Heart left ventricle (tissue), 16 donors: ENCODE measurements at regions not wholly inside any gene's neighbourhood (a gene's known extent, or its start where the extent isn't known, plus 50 kb on each side); places are given as distances from the start of the nearest gene placed in this dataset.

Source experiments
- ATAC-seq, 4 donors: fragments of 200-7000 bp; cut with Tn5 transposase; one replicate each; pipeline ENCODE4 v1.9.1; 2020 to 2022; ENCODE audit warnings: moderate library complexity in 4 of 4, mild to moderate bottlenecking in 3 of 4, moderate number of reproducible peaks in 1 of 4
- DNase-seq, 5 donors: peaks; one replicate each; pipeline ENCODE4 v3.0.0-alpha.2; 2020
- H3K27ac ChIP-seq, 12 donors: fragments of 200-600 bp; sonication (generic) in 4 of 12; one replicate each; pipeline versions ENCODE4 v1.5.0 to v1.8.0; 2016 to 2022; ENCODE audit warnings: mild to moderate bottlenecking in 2 of 12
- H3K27me3 ChIP-seq, 9 donors: fragments of 200-600 bp; sonication (generic) in 2 of 9; one replicate each; pipeline versions ENCODE4 v1.5.1 to v1.8.0; 2016 to 2022; ENCODE audit warnings: mild to moderate bottlenecking in 3 of 9
- H3K36me3 ChIP-seq, 9 donors: fragments of 200-600 bp; sonication (generic) in 2 of 9; one replicate each; pipeline versions ENCODE4 v1.5.0 to v1.8.0; 2018 to 2022; ENCODE audit warnings: mild to moderate bottlenecking in 2 of 9
- H3K4me1 ChIP-seq, 12 donors: fragments of 200-600 bp; sonication (generic) in 4 of 12; one replicate each; pipeline versions ENCODE4 v1.5.0 to v1.8.0; 2016 to 2022; ENCODE audit warnings: mild to moderate bottlenecking in 3 of 12
- H3K4me3 ChIP-seq, 12 donors: fragments of 200-600 bp; sonication (generic) in 4 of 12; one replicate each; pipeline versions ENCODE4 v1.5.0 to v1.8.0; 2017 to 2022; ENCODE audit warnings: mild to moderate bottlenecking in 9 of 12, moderate library complexity in 4 of 12
- H3K9me3 ChIP-seq, 12 donors: fragments of 200-600 bp; sonication (generic) in 4 of 12; one replicate each; pipeline versions ENCODE4 v1.5.0 to v1.8.0; 2016 to 2022; ENCODE audit warnings: mild to moderate bottlenecking in 1 of 12
- POLR2A ChIP-seq, 2 donors: fragments of 450-650 bp; IDR thresholded peaks; one replicate each; pipeline ENCODE4 v1.6.1; 2017; ENCODE audit warnings: antibody characterized with exemption in 2 of 2, mild to moderate bottlenecking in 2 of 2, moderate library complexity in 2 of 2
- WGBS, 4 donors: extraction: QIAGEN DNeasy Blood & Tissue Kit in 2 of 4; methylation state at CpG; one replicate each; pipeline versions ENCODE4 v1.1.5 to v1.1.7; 2013 to 2018; 5-methylcytosine and 5-hydroxymethylcytosine counted together
- intact Hi-C, 10 donors: fragments of 100-400 bp; cut with DNase I; formaldehyde crosslinking; loops; one replicate each; pipeline versions ENCODE4 v1.11.1 to v1.14.2; 2022
- TF ChIP-seq, protein P1 (sequence below), 12 donors: fragments of 200-600 bp; sonication (generic) in 4 of 12; IDR thresholded peaks; one replicate each; pipeline versions ENCODE4 v1.5.0 to v1.8.0; 2018 to 2022; ENCODE audit warnings: antibody characterized with exemption in 12 of 12, mild to moderate bottlenecking in 5 of 12
- donor health status: ischemic (EF 13 %, LVEDD 7.1; RV severe dilation, severe dysfunction).
- donor health status: healthy with polysubstance abuse.
- donor health status: DM: no; HTN: yes; CAD: no.
- donor health status: DM: no; HTN: no; CAD: no.
- donor health status: ischemic (EF 25% LVEDD 6.9; RV normal size, moderate dysfunction).
- donor health status: ischemic (EF 25% LVEDD 5.7; RV mildly dilated, moderate dysfunction).
- donor health status: healthy.
- donor health status: DM: yes; HTN: yes; CAD: no.
- donor health status: ischemic (EF 35%, LVEDD 5.7; RV mildly dilated, moderate dysfunction).
- donor health status: nonischemic (EF 11% LVEDD 7.7; RV severe dilation, severe dysfunction).
- donor health status: DM: yes; HTN: yes; CAD: no.
- donor health status: PGD.
- donor health status: ischemic (EF 29% LVEDD 5.4; RV normal size, mild dysfunction).
- donor health status: nonischemic (EF 23%, LVEDD 6.1; RV moderate dilation, normal function).

DNA sequence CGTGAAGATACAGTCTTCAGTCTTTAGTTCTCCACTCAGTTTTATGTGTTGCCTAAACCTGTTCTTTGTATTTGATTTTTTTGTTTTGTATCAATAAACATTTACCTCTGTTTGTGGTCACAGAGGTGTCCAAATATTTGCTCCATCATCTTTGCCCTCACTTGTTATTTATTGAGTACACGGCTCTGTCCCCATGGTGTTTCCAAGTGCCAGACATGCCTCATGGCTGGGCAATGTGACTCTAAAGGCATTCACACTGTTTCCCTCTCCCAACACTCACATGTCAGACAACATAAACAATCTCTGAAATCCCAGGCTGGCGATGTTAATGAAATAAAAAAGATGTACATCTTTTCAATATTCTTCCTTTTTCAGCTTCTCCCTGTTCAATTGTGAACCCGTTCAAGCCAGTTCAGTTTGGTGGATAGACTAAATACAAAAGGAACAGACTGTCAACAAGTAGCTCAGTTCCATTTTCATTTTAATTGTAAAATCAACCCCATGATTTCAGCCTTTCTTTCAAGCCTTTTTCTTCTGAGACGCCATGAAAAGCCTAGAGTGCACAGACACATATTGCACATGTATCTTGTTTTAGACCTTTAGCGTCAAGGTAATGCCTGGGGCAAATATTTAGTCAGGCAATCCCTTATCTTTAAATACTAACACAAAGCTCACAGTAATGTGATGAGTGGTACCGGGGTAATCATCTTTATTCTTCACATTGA lies 680.7 kb downstream of the GALC start:
- no peaks in the 10 kb centered on the region for H3K9me3 ChIP-seq
- intact Hi-C loops, result no loop called here
- no peak overlapping the region for H3K4me3 ChIP-seq
- H3K36me3 ChIP-seq, result no peaks in the 10 kb centered on the region
- ATAC-seq, result no peak
- no peak for TF ChIP-seq POLR2A (IDR thresholded peaks at IDR 0.05)
- TF ChIP-seq, protein P1, sequence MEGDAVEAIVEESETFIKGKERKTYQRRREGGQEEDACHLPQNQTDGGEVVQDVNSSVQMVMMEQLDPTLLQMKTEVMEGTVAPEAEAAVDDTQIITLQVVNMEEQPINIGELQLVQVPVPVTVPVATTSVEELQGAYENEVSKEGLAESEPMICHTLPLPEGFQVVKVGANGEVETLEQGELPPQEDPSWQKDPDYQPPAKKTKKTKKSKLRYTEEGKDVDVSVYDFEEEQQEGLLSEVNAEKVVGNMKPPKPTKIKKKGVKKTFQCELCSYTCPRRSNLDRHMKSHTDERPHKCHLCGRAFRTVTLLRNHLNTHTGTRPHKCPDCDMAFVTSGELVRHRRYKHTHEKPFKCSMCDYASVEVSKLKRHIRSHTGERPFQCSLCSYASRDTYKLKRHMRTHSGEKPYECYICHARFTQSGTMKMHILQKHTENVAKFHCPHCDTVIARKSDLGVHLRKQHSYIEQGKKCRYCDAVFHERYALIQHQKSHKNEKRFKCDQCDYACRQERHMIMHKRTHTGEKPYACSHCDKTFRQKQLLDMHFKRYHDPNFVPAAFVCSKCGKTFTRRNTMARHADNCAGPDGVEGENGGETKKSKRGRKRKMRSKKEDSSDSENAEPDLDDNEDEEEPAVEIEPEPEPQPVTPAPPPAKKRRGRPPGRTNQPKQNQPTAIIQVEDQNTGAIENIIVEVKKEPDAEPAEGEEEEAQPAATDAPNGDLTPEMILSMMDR (IDR thresholded peaks at IDR 0.05), result no peak
- H3K4me1 ChIP-seq, result no peaks in the 10 kb centered on the region
- no peak for DNase-seq
- H3K27ac ChIP-seq, result no peak overlapping the region
- WGBS, 4 donors, result 72 to 77% (median 73%) methylated on average over 7 of the region's 7 CpGs
- no peaks in the 10 kb centered on the region for H3K27me3 ChIP-seq

DNA sequence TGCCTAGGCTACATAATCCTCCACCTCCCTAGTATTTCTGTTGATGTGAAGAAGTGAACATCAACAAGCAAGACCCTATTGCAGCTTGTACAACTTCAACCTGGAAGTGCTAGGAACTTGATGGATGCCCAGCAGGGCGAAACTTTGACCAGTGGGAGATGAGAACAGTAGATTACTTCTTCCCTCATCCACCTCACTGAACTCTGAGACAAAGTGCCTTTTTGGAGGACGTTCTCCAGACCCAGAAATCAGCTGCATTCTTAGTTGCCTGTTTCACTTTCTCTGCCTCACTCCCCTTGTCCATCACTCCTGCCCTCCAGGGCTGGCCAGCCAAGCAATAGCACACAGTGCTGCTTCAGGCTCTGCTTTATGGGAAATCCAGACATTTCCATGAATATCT lies 683.4 kb downstream of the GALC start:
- H3K4me1 ChIP-seq, result no peaks in the 10 kb centered on the region
- no peak overlapping the region for H3K4me3 ChIP-seq
- no peaks in the 10 kb centered on the region for H3K36me3 ChIP-seq
- intact Hi-C loops, result no loop called here
- WGBS, 4 donors, result 44 to 49% (median 46%) methylated on average over 2 of the region's 2 CpGs
- H3K27ac ChIP-seq, result no peak overlapping the region
- no peaks in the 10 kb centered on the region for H3K27me3 ChIP-seq
- no peak for TF ChIP-seq POLR2A (IDR thresholded peaks at IDR 0.05)
- TF ChIP-seq, protein P1 (IDR thresholded peaks at IDR 0.05), result no peak
- no peak for DNase-seq
- H3K9me3 ChIP-seq, result no peaks in the 10 kb centered on the region
- no peak for ATAC-seq

DNA sequence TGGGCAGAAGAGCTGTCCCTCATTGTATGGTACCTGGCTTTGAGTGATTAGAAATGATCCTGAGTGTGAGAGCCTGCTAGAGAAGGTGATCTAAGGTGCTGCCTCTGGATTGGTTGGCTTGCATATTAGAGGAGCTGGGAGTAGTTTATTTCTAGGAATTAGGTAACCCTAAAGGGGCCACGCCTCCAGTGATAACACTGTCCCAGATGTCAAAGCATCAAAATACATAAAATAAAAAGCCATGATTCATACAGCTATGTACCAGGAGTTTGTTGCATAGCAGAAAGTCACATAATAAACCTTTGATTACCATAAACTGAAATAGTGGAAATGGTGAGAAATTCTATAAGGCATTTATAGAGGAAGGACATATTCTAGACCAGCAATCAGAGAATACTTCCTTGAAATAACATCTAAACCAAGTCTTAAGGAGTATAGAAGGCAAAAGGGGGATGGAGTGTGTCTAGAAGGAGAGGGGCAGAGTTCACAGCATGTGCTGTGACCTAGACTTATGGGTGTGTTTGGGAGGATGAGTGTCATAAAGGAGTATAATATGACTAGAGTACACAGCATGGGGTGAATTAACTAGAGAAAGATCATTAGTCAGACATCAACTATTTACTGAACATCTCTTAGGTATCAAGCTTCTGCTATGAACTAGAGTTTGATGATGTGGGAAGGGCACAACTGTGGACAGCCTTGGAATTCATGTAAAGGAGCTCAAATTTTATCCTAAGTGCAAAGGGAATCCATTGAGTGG lies 686.4 kb downstream of the GALC start:
- 64 to 83% (median 76%) methylated on average over 1 of the region's 1 CpG for WGBS, 4 donors
- ATAC-seq, result no peak

GRCh38 chr14:87305345-87305744 lies 687.6 kb downstream of the GALC start:
- ATAC-seq (no peak), DNase-seq (no peak)
- Histone ChIP-seq H3K9me3 (peaks cover 0 to 12% (median 0%) of the 10 kb centered on the region in 12 donors), H3K27ac (no peak overlapping the region), H3K27me3 (no peaks in the 10 kb centered on the region), H3K4me3 (no peak overlapping the region), H3K4me1 (no peaks in the 10 kb centered on the region), H3K36me3 (no peaks in the 10 kb centered on the region)
- TF ChIP-seq, protein P1 (IDR thresholded peaks at IDR 0.05), result no peak
- no peak for TF ChIP-seq POLR2A (IDR thresholded peaks at IDR 0.05)
- intact Hi-C loops, result no loop called here
- 63 to 71% (median 66%) methylated on average over 3 of the region's 3 CpGs for WGBS, 4 donors

More for the DNA sequence above, 686.4 kb downstream of the GALC start:
- no peaks in the 10 kb centered on the region for H3K27me3 ChIP-seq
- H3K9me3 ChIP-seq, result peaks cover 0 to 6% (median 0%) of the 10 kb centered on the region in 12 donors
- no peak overlapping the region for H3K27ac ChIP-seq
- intact Hi-C loops, result no loop called here
- no peaks in the 10 kb centered on the region for H3K36me3 ChIP-seq
- H3K4me1 ChIP-seq, result no peaks in the 10 kb centered on the region
- no peak overlapping the region for H3K4me3 ChIP-seq
- no peak for DNase-seq
- TF ChIP-seq, protein P1 (IDR thresholded peaks at IDR 0.05), result no peak
- TF ChIP-seq POLR2A (IDR thresholded peaks at IDR 0.05), result no peak
